Mesenchymal stem cell (in vitro differentiated cells and primary cell): ENCODE measurements at regions not wholly inside any gene's neighbourhood (a gene's known extent, or its start where the extent isn't known, plus 50 kb on each side); places are given as distances from the start of the nearest gene placed in this dataset.
A peak's percentile ranks its signal among the peaks of the same experiment; 100 is the strongest.

ENCODE experiments used
- DNase-seq: peaks from one replicate; pipeline ENCODE4 v3.0.0-alpha.2; 2013
- H2AFZ ChIP-seq: one replicate; pipeline ENCODE4 v1.6.1; 2013; ENCODE audit warnings: low read depth, mild to moderate bottlenecking, control low read depth, inconsistent platforms, low read length, moderate library complexity
- H2AK5ac ChIP-seq: 2 replicates; pipeline ENCODE4 v1.6.1; 2013; ENCODE audit warnings: low read length, moderate library complexity, mild to moderate bottlenecking, inconsistent platforms; ENCODE audit not compliant: severe bottlenecking
- H2BK120ac ChIP-seq: one replicate; pipeline ENCODE4 v1.6.1; 2013; ENCODE audit warnings: low read depth, mild to moderate bottlenecking, inconsistent platforms, low read length, moderate library complexity
- H2BK12ac ChIP-seq, 2 experiments: one replicate each; pipeline ENCODE4 v1.6.1; 2013; ENCODE audit warnings: inconsistent platforms in 2 of 2, low read length in 2 of 2, mild to moderate bottlenecking in 2 of 2, moderate library complexity in 2 of 2, control low read depth in 1 of 2
- H2BK15ac ChIP-seq: one replicate; pipeline ENCODE4 v1.6.1; 2013; ENCODE audit warnings: mild to moderate bottlenecking, low read depth, inconsistent platforms; ENCODE audit not compliant: poor library complexity, severe bottlenecking
- H2BK5ac ChIP-seq: 2 replicates; pipeline ENCODE4 v1.6.1; 2013; ENCODE audit warnings: low read depth, mild to moderate bottlenecking, low read length, control low read depth, inconsistent platforms; ENCODE audit not compliant: poor library complexity, severe bottlenecking
- H3K14ac ChIP-seq, 2 experiments: one replicate each; pipeline ENCODE4 v1.6.1; 2013; ENCODE audit warnings: inconsistent platforms in 2 of 2, low read length in 2 of 2, control low read depth in 1 of 2, mild to moderate bottlenecking in 1 of 2, moderate library complexity in 1 of 2
- H3K18ac ChIP-seq, 2 experiments: one replicate each; pipeline ENCODE4 v1.6.1; 2013; ENCODE audit warnings: inconsistent platforms in 2 of 2, low read length in 2 of 2, control low read depth in 1 of 2, low read depth in 1 of 2, mild to moderate bottlenecking in 1 of 2
- H3K23ac ChIP-seq, 2 experiments: one replicate each; pipeline ENCODE4 v1.6.1; 2013; ENCODE audit warnings: inconsistent platforms in 2 of 2, low read length in 2 of 2, mild to moderate bottlenecking in 2 of 2, moderate library complexity in 2 of 2, control low read depth in 1 of 2
- H3K27ac ChIP-seq: 2 replicates; pipeline ENCODE4 v1.5.1; 2013; ENCODE audit warnings: mild to moderate bottlenecking, moderate library complexity, low read length, control low read depth, inconsistent platforms; ENCODE audit not compliant: poor library complexity, severe bottlenecking
- H3K27me3 ChIP-seq, 2 experiments: 2 replicates each; pipeline versions ENCODE4 v1.6.1 to v1.7.0; 2013; ENCODE audit warnings: low read length in 2 of 2, mild to moderate bottlenecking in 2 of 2, moderate library complexity in 2 of 2, control low read depth in 1 of 2, inconsistent platforms in 1 of 2; ENCODE audit not compliant: control insufficient read depth in 1 of 2, insufficient read depth in 1 of 2
- H3K36me3 ChIP-seq, 2 experiments: 2 replicates each; pipeline versions ENCODE4 v1.6.1 to v1.7.0; 2013; ENCODE audit warnings: low read length in 2 of 2, control low read depth in 1 of 2, inconsistent platforms in 1 of 2, low read depth in 1 of 2, mild to moderate bottlenecking in 1 of 2; ENCODE audit not compliant: insufficient read depth in 2 of 2, control insufficient read depth in 1 of 2
- H3K4ac ChIP-seq, 2 experiments: one replicate each; pipeline ENCODE4 v1.6.1; 2013; ENCODE audit warnings: inconsistent platforms in 2 of 2, low read length in 2 of 2, mild to moderate bottlenecking in 2 of 2, moderate library complexity in 2 of 2, control low read depth in 1 of 2, low read depth in 1 of 2
- H3K4me1 ChIP-seq: 2 replicates; pipeline ENCODE4 v1.6.1; 2013; ENCODE audit warnings: low read depth, low read length, control low read depth; ENCODE audit not compliant: control insufficient read depth, insufficient read depth
- H3K4me2 ChIP-seq: 2 replicates; pipeline ENCODE4 v1.6.1; 2013; ENCODE audit warnings: low read length, mild to moderate bottlenecking, inconsistent platforms; ENCODE audit not compliant: poor library complexity, severe bottlenecking
- H3K4me3 ChIP-seq, 2 experiments: 2 replicates each; pipeline versions ENCODE4 v1.5.1 to v1.7.0; 2013; ENCODE audit warnings: low read length in 2 of 2, mild to moderate bottlenecking in 2 of 2, control low read depth in 1 of 2, low read depth in 1 of 2; ENCODE audit not compliant: insufficient read depth in 1 of 2
- H3K79me1 ChIP-seq: replicated peaks from 2 replicates; pipeline ENCODE4 v1.6.1; 2013; ENCODE audit warnings: mild to moderate bottlenecking, control low read depth, low read length, inconsistent platforms; ENCODE audit not compliant: poor library complexity, severe bottlenecking
- H3K9ac ChIP-seq: 2 replicates; pipeline ENCODE4 v1.7.0; 2013; ENCODE audit warnings: mild to moderate bottlenecking, low read length, moderate library complexity
- H3K9me3 ChIP-seq: 2 replicates; pipeline ENCODE4 v1.7.0; 2013; ENCODE audit warnings: mild to moderate bottlenecking, low read length; ENCODE audit not compliant: control insufficient read depth
- H4K8ac ChIP-seq: one replicate; pipeline ENCODE4 v1.6.1; 2013; ENCODE audit warnings: inconsistent platforms, mild to moderate bottlenecking, low read length, moderate library complexity
- H4K91ac ChIP-seq: one replicate; pipeline ENCODE4 v1.6.1; 2013; ENCODE audit warnings: mild to moderate bottlenecking, low read length, inconsistent platforms
- WGBS: methylation state at CpG from one replicate; pipeline ENCODE4 v1.1.7; 2013; ENCODE audit warnings: mixed read lengths; 5-methylcytosine and 5-hydroxymethylcytosine counted together

- no peak overlapping the region for H4K91ac ChIP-seq
- DNase-seq, result no peak
- 96% methylated on average over 2 of the region's 2 CpGs for WGBS
Observed at GRCh38 chr1:193513032-193513431, 326.6 kb upstream of the B3GALT2 start.

GRCh38 chr1:193504920-193505319 lies 318.5 kb upstream of the B3GALT2 start:
- Histone ChIP-seq H3K18ac (no peak overlapping the region), H3K27ac (no peak overlapping the region), H3K4me1 (no peaks in the 10 kb centered on the region), H2BK12ac (no peak overlapping the region), H3K27me3 (no peaks in the 10 kb centered on the region), H3K4me2 (no peak overlapping the region), H3K79me1 (no peaks in the 10 kb centered on the region), H4K8ac (no peak overlapping the region), H3K9me3 (no peaks in the 10 kb centered on the region), H3K36me3 (no peaks in the 10 kb centered on the region), H3K23ac (no peak overlapping the region), H3K14ac (no peak overlapping the region), H2AK5ac (no peak overlapping the region), H2BK120ac (no peak overlapping the region), H2AFZ (no peak overlapping the region), H3K4me3 (no peak overlapping the region), H2BK5ac (no peak overlapping the region), H4K91ac (no peak overlapping the region), H2BK15ac (no peak overlapping the region), H3K4ac (no peak overlapping the region), H3K9ac (no peak overlapping the region)
- DNase-seq, result no peak

More at GRCh38 chr1:193513032-193513431, 326.6 kb upstream of the B3GALT2 start:
- no peaks in the 10 kb centered on the region for H3K36me3 ChIP-seq
- H3K14ac ChIP-seq, result no peak overlapping the region
- H3K79me1 ChIP-seq, result no peaks in the 10 kb centered on the region
- H2BK15ac ChIP-seq, result no peak overlapping the region
- no peaks in the 10 kb centered on the region for H3K4me1 ChIP-seq
- peaks cover 3% of the 10 kb centered on the region for H3K9me3 ChIP-seq
- H4K8ac ChIP-seq, result no peak overlapping the region
- H3K4me3 ChIP-seq, result no peak overlapping the region
- H2AK5ac ChIP-seq, result no peak overlapping the region
- H3K27ac ChIP-seq, result no peak overlapping the region
- H2AFZ ChIP-seq, result no peak overlapping the region
- H3K4ac ChIP-seq, result no peak overlapping the region
- no peak overlapping the region for H2BK12ac ChIP-seq
- no peak overlapping the region for H3K4me2 ChIP-seq
- H2BK120ac ChIP-seq, result no peak overlapping the region
- no peak overlapping the region for H2BK5ac ChIP-seq
- no peaks in the 10 kb centered on the region for H3K27me3 ChIP-seq
- H3K18ac ChIP-seq, result no peak overlapping the region
- H3K9ac ChIP-seq, result no peak overlapping the region
- H3K23ac ChIP-seq, result no peak overlapping the region

- H3K9ac ChIP-seq, result no peak overlapping the region
- no peaks in the 10 kb centered on the region for H3K79me1 ChIP-seq
- no peak overlapping the region for H2AFZ ChIP-seq
- no peak overlapping the region for H3K4me2 ChIP-seq
- H2AK5ac ChIP-seq, result no peak overlapping the region
- no peaks in the 10 kb centered on the region for H3K36me3 ChIP-seq
- WGBS, result 60% methylated on average over 3 of the region's 7 CpGs
- H4K8ac ChIP-seq, result no peak overlapping the region
- H3K4me1 ChIP-seq, result no peaks in the 10 kb centered on the region
- no peak overlapping the region for H3K23ac ChIP-seq
- DNase-seq, result peak; percentile 34
- H2BK5ac ChIP-seq, result no peak overlapping the region
- no peak overlapping the region for H3K4me3 ChIP-seq
- H3K27me3 ChIP-seq, result no peaks in the 10 kb centered on the region
- H2BK120ac ChIP-seq, result no peak overlapping the region
- H4K91ac ChIP-seq, result no peak overlapping the region
- no peak overlapping the region for H3K4ac ChIP-seq
- no peak overlapping the region for H3K14ac ChIP-seq
- no peak overlapping the region for H3K27ac ChIP-seq
- no peak overlapping the region for H2BK15ac ChIP-seq
- no peak overlapping the region for H3K18ac ChIP-seq
- H3K9me3 ChIP-seq, result no peaks in the 10 kb centered on the region
- H2BK12ac ChIP-seq, result no peak overlapping the region
Observed at GRCh38 chr1:193498088-193498655, 311.8 kb upstream of the B3GALT2 start.

- Histone ChIP-seq H2BK15ac (no peak overlapping the region), H3K23ac (no peak overlapping the region), H4K8ac (no peak overlapping the region), H2AFZ (no peak overlapping the region), H3K4me2 (no peak overlapping the region), H3K9ac (no peak overlapping the region), H2BK5ac (no peak overlapping the region), H3K36me3 (no peaks in the 10 kb centered on the region), H3K27ac (no peak overlapping the region), H2BK120ac (no peak overlapping the region), H3K4me1 (no peaks in the 10 kb centered on the region), H3K14ac (no peak overlapping the region), H3K4me3 (no peak overlapping the region), H2AK5ac (no peak overlapping the region), H3K27me3 (no peaks in the 10 kb centered on the region), H2BK12ac (no peak overlapping the region), H3K79me1 (no peaks in the 10 kb centered on the region), H3K9me3 (no peaks in the 10 kb centered on the region), H4K91ac (no peak overlapping the region), H3K4ac (no peak overlapping the region), H3K18ac (no peak overlapping the region)
- no peak for DNase-seq
- no CpG with 5 or more reads among the region's 2 CpGs for WGBS
Observed at GRCh38 chr1:193494368-193494767, 308.0 kb upstream of the B3GALT2 start.
